ENCODE measurements at regions not wholly inside any gene's neighbourhood (a gene's known extent, or its start where the extent isn't known, plus 50 kb on each side); places are given as distances from the start of the nearest gene placed in this dataset.
"Not testable (repeated sequence)": the region's sequence is repeated elsewhere in the genome, so short reads cannot be mapped to it uniquely, and the experiment has no call there.

DNA sequence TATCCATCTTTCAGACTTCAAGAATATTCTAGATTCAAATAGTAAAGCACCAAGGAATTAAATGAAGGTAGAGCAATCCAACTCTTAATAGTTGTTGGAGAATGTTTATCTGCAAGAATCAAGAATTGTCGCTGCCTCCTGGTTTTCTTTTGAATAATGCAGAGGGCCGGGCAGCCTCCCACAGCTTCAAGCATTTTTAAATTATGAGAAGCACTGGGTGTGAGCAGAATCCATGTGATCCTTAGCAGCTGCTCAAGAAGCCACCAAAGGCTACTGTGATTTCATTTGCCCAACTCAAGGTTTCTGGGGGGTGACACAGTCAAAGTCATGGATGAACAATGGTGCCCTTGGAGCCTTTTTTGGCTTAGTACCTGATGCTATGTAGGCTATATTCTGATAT is 374.9 kb downstream of the BCL2L11 start:
- H2BK12ac ChIP-seq (ENCODE audit: low read length in 2 of 2): peak overlapping the region in 1 of 2 experiments; percentile 54
- H3K4me3 ChIP-seq (ENCODE audit: insufficient read depth in 1 of 2, low read depth in 1 of 2, low read length in 2 of 2); H2BK15ac ChIP-seq (ENCODE audit: low read depth, poor library complexity, severe bottlenecking); H3K4me1 ChIP-seq (ENCODE audit: control insufficient read depth, insufficient read depth, low read depth, low read length); H3K14ac ChIP-seq (ENCODE audit: low read length in 2 of 2); H3K36me3 ChIP-seq (ENCODE audit: control insufficient read depth in 1 of 2, insufficient read depth in 2 of 2, low read depth in 1 of 2, low read length in 2 of 2); H2BK120ac ChIP-seq (ENCODE audit: low read depth, low read length); H2AFZ ChIP-seq (ENCODE audit: low read depth, low read length); H3K4me2 ChIP-seq (ENCODE audit: low read length, poor library complexity, severe bottlenecking); H3K23ac ChIP-seq (ENCODE audit: low read length in 2 of 2); H3K79me1 ChIP-seq (replicated peaks; ENCODE audit: low read length, poor library complexity, severe bottlenecking); H4K8ac ChIP-seq (ENCODE audit: low read length); H3K27me3 ChIP-seq (ENCODE audit: control insufficient read depth in 1 of 2, insufficient read depth in 1 of 2, low read length in 2 of 2); H3K9me3 ChIP-seq (ENCODE audit: control insufficient read depth, low read length): not testable (repeated sequence)
- H3K18ac ChIP-seq (ENCODE audit: low read depth in 1 of 2, low read length in 2 of 2): peak overlapping the region in 1 of 2 experiments; percentile 79
- peak overlapping the region; percentile 93 for H3K27ac ChIP-seq (ENCODE audit: low read length, poor library complexity, severe bottlenecking)
- peak overlapping the region in 1 of 2 experiments; percentile 61 for H3K4ac ChIP-seq (ENCODE audit: low read depth in 1 of 2, low read length in 2 of 2)
- H2BK5ac ChIP-seq (ENCODE audit: low read depth, low read length, poor library complexity, severe bottlenecking): peak overlapping the region; percentile 81
- peak overlapping the region; percentile 62 for H2AK5ac ChIP-seq (ENCODE audit: low read length, severe bottlenecking)
- peak overlapping the region; percentile 75 for H4K91ac ChIP-seq (ENCODE audit: low read length)
- peak; percentile 51 for DNase-seq
- H3K9ac ChIP-seq (ENCODE audit: low read length): peak overlapping the region; percentile 55
- 16% methylated on average over 2 of the region's 2 CpGs for WGBS

DNA sequence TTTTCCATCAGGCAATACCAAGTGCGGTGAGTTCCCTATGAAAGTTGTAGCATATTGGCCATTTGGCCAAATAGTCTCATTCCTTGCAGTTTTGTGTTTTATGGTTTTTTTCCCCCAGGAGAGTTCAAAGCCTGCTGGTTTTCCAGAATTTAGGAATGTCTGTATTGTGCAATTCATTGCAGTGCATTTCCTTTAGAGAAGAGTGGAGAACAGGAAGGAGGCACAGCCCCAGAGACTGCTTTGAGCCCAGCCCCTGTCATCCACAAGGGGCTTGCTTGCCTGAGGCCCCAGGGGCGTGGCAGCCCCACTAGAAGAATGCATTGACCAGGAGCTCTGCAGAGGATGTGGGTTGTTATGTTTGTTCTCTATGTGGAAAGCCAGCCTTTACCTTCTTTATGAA is 375.5 kb downstream of the BCL2L11 start:
- not testable (repeated sequence) for H2BK5ac ChIP-seq (ENCODE audit: low read depth, low read length, poor library complexity, severe bottlenecking); H2BK120ac ChIP-seq (ENCODE audit: low read depth, low read length); H3K79me1 ChIP-seq (replicated peaks; ENCODE audit: low read length, poor library complexity, severe bottlenecking); H3K4me2 ChIP-seq (ENCODE audit: low read length, poor library complexity, severe bottlenecking); H3K36me3 ChIP-seq (ENCODE audit: control insufficient read depth in 1 of 2, insufficient read depth in 2 of 2, low read depth in 1 of 2, low read length in 2 of 2); H3K14ac ChIP-seq (ENCODE audit: low read length in 2 of 2); H2BK15ac ChIP-seq (ENCODE audit: low read depth, poor library complexity, severe bottlenecking); H3K18ac ChIP-seq (ENCODE audit: low read depth in 1 of 2, low read length in 2 of 2); H3K4me3 ChIP-seq (ENCODE audit: insufficient read depth in 1 of 2, low read depth in 1 of 2, low read length in 2 of 2); H3K9ac ChIP-seq (ENCODE audit: low read length); H3K4ac ChIP-seq (ENCODE audit: low read depth in 1 of 2, low read length in 2 of 2); H2AK5ac ChIP-seq (ENCODE audit: low read length, severe bottlenecking); H3K23ac ChIP-seq (ENCODE audit: low read length in 2 of 2); H4K8ac ChIP-seq (ENCODE audit: low read length); H3K27me3 ChIP-seq (ENCODE audit: control insufficient read depth in 1 of 2, insufficient read depth in 1 of 2, low read length in 2 of 2); H3K4me1 ChIP-seq (ENCODE audit: control insufficient read depth, insufficient read depth, low read depth, low read length); H3K9me3 ChIP-seq (ENCODE audit: control insufficient read depth, low read length); H2BK12ac ChIP-seq (ENCODE audit: low read length in 2 of 2); H4K91ac ChIP-seq (ENCODE audit: low read length); H2AFZ ChIP-seq (ENCODE audit: low read depth, low read length)
- WGBS: 6% methylated on average over 1 of the region's 2 CpGs
- DNase-seq: peak; percentile 51
- H3K27ac ChIP-seq (ENCODE audit: low read length, poor library complexity, severe bottlenecking): peak overlapping the region; percentile 93

DNA sequence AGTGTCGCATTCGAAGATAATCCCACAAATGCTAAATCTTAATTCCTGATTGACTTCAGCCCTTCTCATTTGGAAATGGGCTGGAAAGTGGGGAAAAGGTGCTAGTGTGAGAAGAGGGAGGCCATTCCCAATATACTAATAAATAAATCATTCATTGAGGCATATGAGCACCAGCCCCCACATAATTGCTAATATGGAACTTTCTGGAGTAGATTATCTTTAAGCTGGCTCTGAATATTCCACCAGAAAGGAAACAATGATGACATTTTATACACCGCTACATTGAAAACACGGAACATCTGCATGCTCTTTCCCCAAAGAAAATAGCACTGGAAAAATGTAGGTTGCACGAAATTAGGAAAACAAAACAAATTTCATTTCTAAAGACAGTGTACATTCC is 376.1 kb downstream of the BCL2L11 start:
- not testable (repeated sequence) for H3K4me1 ChIP-seq (ENCODE audit: control insufficient read depth, insufficient read depth, low read depth, low read length); H4K8ac ChIP-seq (ENCODE audit: low read length); H3K9ac ChIP-seq (ENCODE audit: low read length); H3K9me3 ChIP-seq (ENCODE audit: control insufficient read depth, low read length); H2AFZ ChIP-seq (ENCODE audit: low read depth, low read length); H2BK12ac ChIP-seq (ENCODE audit: low read length in 2 of 2); H2AK5ac ChIP-seq (ENCODE audit: low read length, severe bottlenecking); H3K27me3 ChIP-seq (ENCODE audit: control insufficient read depth in 1 of 2, insufficient read depth in 1 of 2, low read length in 2 of 2); H4K91ac ChIP-seq (ENCODE audit: low read length); DNase-seq; H3K18ac ChIP-seq (ENCODE audit: low read depth in 1 of 2, low read length in 2 of 2); H3K4me3 ChIP-seq (ENCODE audit: insufficient read depth in 1 of 2, low read depth in 1 of 2, low read length in 2 of 2); H3K23ac ChIP-seq (ENCODE audit: low read length in 2 of 2); H3K4me2 ChIP-seq (ENCODE audit: low read length, poor library complexity, severe bottlenecking); H3K14ac ChIP-seq (ENCODE audit: low read length in 2 of 2); H2BK15ac ChIP-seq (ENCODE audit: low read depth, poor library complexity, severe bottlenecking); H3K36me3 ChIP-seq (ENCODE audit: control insufficient read depth in 1 of 2, insufficient read depth in 2 of 2, low read depth in 1 of 2, low read length in 2 of 2); H3K79me1 ChIP-seq (replicated peaks; ENCODE audit: low read length, poor library complexity, severe bottlenecking); H2BK120ac ChIP-seq (ENCODE audit: low read depth, low read length); H3K4ac ChIP-seq (ENCODE audit: low read depth in 1 of 2, low read length in 2 of 2)
- peak overlapping the region; percentile 51 for H3K27ac ChIP-seq (ENCODE audit: low read length, poor library complexity, severe bottlenecking)
- peak overlapping the region; percentile 57 for H2BK5ac ChIP-seq (ENCODE audit: low read depth, low read length, poor library complexity, severe bottlenecking)
- no CpG with 5 or more reads among the region's 5 CpGs for WGBS

DNA sequence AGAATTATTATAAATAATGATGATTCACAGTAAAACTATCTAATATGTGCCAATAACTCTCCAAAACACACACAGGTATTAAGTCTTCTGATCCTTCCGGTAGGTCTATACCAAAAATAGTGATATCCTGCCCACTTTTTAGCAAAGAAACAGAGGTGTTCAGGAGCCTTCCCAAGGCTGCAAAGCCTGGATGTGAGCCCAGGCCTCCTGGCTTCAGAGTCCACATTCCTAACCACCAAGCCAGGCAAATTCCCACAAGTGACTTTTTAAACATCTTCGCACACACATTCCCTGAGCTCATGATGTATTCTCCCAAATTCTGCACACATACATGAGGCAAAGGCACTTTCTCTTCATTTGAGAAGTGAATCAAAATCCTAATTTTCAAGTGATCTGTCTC is 376.6 kb downstream of the BCL2L11 start:
- not testable (repeated sequence) for H2BK12ac ChIP-seq (ENCODE audit: low read length in 2 of 2); H3K4me1 ChIP-seq (ENCODE audit: control insufficient read depth, insufficient read depth, low read depth, low read length); H3K9me3 ChIP-seq (ENCODE audit: control insufficient read depth, low read length); H3K18ac ChIP-seq (ENCODE audit: low read depth in 1 of 2, low read length in 2 of 2); H2AFZ ChIP-seq (ENCODE audit: low read depth, low read length); H3K23ac ChIP-seq (ENCODE audit: low read length in 2 of 2); H3K27me3 ChIP-seq (ENCODE audit: control insufficient read depth in 1 of 2, insufficient read depth in 1 of 2, low read length in 2 of 2); H3K4me3 ChIP-seq (ENCODE audit: insufficient read depth in 1 of 2, low read depth in 1 of 2, low read length in 2 of 2); H2AK5ac ChIP-seq (ENCODE audit: low read length, severe bottlenecking); H2BK5ac ChIP-seq (ENCODE audit: low read depth, low read length, poor library complexity, severe bottlenecking); H3K4ac ChIP-seq (ENCODE audit: low read depth in 1 of 2, low read length in 2 of 2); H3K79me1 ChIP-seq (replicated peaks; ENCODE audit: low read length, poor library complexity, severe bottlenecking); H3K14ac ChIP-seq (ENCODE audit: low read length in 2 of 2); H2BK15ac ChIP-seq (ENCODE audit: low read depth, poor library complexity, severe bottlenecking); H3K27ac ChIP-seq (ENCODE audit: low read length, poor library complexity, severe bottlenecking); H4K91ac ChIP-seq (ENCODE audit: low read length); H3K4me2 ChIP-seq (ENCODE audit: low read length, poor library complexity, severe bottlenecking); DNase-seq; H3K9ac ChIP-seq (ENCODE audit: low read length); H2BK120ac ChIP-seq (ENCODE audit: low read depth, low read length); H3K36me3 ChIP-seq (ENCODE audit: control insufficient read depth in 1 of 2, insufficient read depth in 2 of 2, low read depth in 1 of 2, low read length in 2 of 2); H4K8ac ChIP-seq (ENCODE audit: low read length)
- 23% methylated on average over 1 of the region's 2 CpGs for WGBS

Measured in mesenchymal stem cell (in vitro differentiated cells and primary cell).